GM23338 (cell line): ENCODE measurements at regions not wholly inside any gene's neighbourhood (a gene's known extent, or its start where the extent isn't known, plus 50 kb on each side); places are given as distances from the start of the nearest gene placed in this dataset.

Experiments
- CTCF ChIP-seq, 2 experiments: fragments of 200-600 bp in 1 of 2; sonication (generic) in 1 of 2; conservative IDR thresholded peaks; 2 replicates each; pipeline versions ENCODE4 v1.5.1 to v1.6.1; 2016 to 2017; ENCODE audit warnings: antibody characterized with exemption in 2 of 2, low read depth in 2 of 2, mild to moderate bottlenecking in 2 of 2, moderate library complexity in 1 of 2
- REST ChIP-seq: IDR thresholded peaks from one replicate; pipeline ENCODE4 v1.6.1; 2018; ENCODE audit warnings: antibody characterized with exemption; ENCODE audit not compliant: unreplicated experiment

GRCh38 chr19:28652765-28653164 lies 560.2 kb downstream of the UQCRFS1 start:
- no peak for TF ChIP-seq REST
- no peak for TF ChIP-seq CTCF (conservative IDR thresholded peaks at IDR 0.05; ENCODE audit: low read depth in 2 of 2)
